Stimulated activated CD8-positive, alpha-beta memory T cell treated with anti-CD3 and anti-CD28 coated beads, Interleukin-12 subunit alpha, Interleukin-12 subunit beta, amount 100 ng/mL, for 4 hours (primary cell): ENCODE measurements at regions not wholly inside any gene's neighbourhood (a gene's known extent, or its start where the extent isn't known, plus 50 kb on each side); places are given as distances from the start of the nearest gene placed in this dataset.

Source experiments
- DNase-seq: peaks from one replicate; pipeline ENCODE4 v3.0.0-alpha.2; 2020; ENCODE audit warnings: low read depth

GRCh38 chr14:98835051-98835824, 436.8 kb downstream of the BCL11B start:
- no peak for DNase-seq

GRCh38 chr14:98835825-98836100, 436.2 kb downstream of the BCL11B start:
- no peak for DNase-seq

- no peak for DNase-seq
These were observed 431.9 kb downstream of the BCL11B start for GRCh38 chr14:98840091-98840490.

GRCh38 chr14:98840511-98840910, 431.5 kb downstream of the BCL11B start:
- no peak for DNase-seq

- DNase-seq = no peak
These were observed 427.5 kb downstream of the BCL11B start for GRCh38 chr14:98844456-98844855.

GRCh38 chr14:98847521-98848468, 424.2 kb downstream of the BCL11B start:
- DNase-seq = no peak

GRCh38 chr14:98853063-98853729, 418.8 kb downstream of the BCL11B start:
- no peak for DNase-seq

- DNase-seq = no peak
These were observed 415.9 kb downstream of the BCL11B start for GRCh38 chr14:98855926-98856715.

- no peak for DNase-seq
These were observed 413.8 kb downstream of the BCL11B start for GRCh38 chr14:98858158-98858557.

- DNase-seq = no peak
These were observed 413.4 kb downstream of the BCL11B start for GRCh38 chr14:98858561-98858960.

GRCh38 chr14:98859301-98859700, 412.7 kb downstream of the BCL11B start:
- DNase-seq = no peak

- DNase-seq = no peak
These were observed 407.8 kb downstream of the BCL11B start for GRCh38 chr14:98864211-98864610.

- DNase-seq = no peak
These were observed 404.9 kb downstream of the BCL11B start for GRCh38 chr14:98867146-98867545.

GRCh38 chr14:98867726-98868125, 404.3 kb downstream of the BCL11B start:
- DNase-seq = no peak

- no peak for DNase-seq
These were observed 403.1 kb downstream of the BCL11B start for GRCh38 chr14:98868866-98869265.

- no peak for DNase-seq
These were observed 400.2 kb downstream of the BCL11B start for GRCh38 chr14:98871796-98872195.

- DNase-seq = no peak
These were observed 394.9 kb downstream of the BCL11B start for GRCh38 chr14:98877065-98877464.

GRCh38 chr14:98878282-98878681, 393.7 kb downstream of the BCL11B start:
- no peak for DNase-seq

GRCh38 chr14:98886982-98887381, 385.0 kb downstream of the BCL11B start:
- DNase-seq = no peak

- DNase-seq = no peak
These were observed 383.7 kb downstream of the BCL11B start for GRCh38 chr14:98888281-98888680.

GRCh38 chr14:98888927-98889835, 382.8 kb downstream of the BCL11B start:
- no peak for DNase-seq
